B cell (primary cell): ENCODE measurements at regions not wholly inside any gene's neighbourhood (a gene's known extent, or its start where the extent isn't known, plus 50 kb on each side); places are given as distances from the start of the nearest gene placed in this dataset.

Source experiments
- CTCF ChIP-seq: fragments of 200-600 bp; IDR thresholded peaks from one replicate; pipeline ENCODE4 v1.8.0; 2022; ENCODE audit warnings: antibody characterized with exemption, mild to moderate bottlenecking
- EZH2 ChIP-seq: IDR thresholded peaks from 2 replicates; pipeline ENCODE4 v1.6.1; 2012; ENCODE audit warnings: borderline replicate concordance, low read depth, mild to moderate bottlenecking, moderate library complexity, low read length; ENCODE audit not compliant: insufficient read depth, poor library complexity, severe bottlenecking

- TF ChIP-seq CTCF (no peak), EZH2 (no peak)
Measured at GRCh38 chr16:58960484-58960883, 226.4 kb upstream of the GOT2 start.
